AG04450 (cell line): ENCODE measurements at regions not wholly inside any gene's neighbourhood (a gene's known extent, or its start where the extent isn't known, plus 50 kb on each side); places are given as distances from the start of the nearest gene placed in this dataset.

ENCODE experiments used
- CTCF ChIA-PET: fragments of 300-600, 350-600 bp; formaldehyde crosslinking; extraction: SDS; loops from one replicate; lab custom pipeline; 2022; ENCODE audit warnings: antibody characterized with exemption, inconsistent platforms; lab: Charles Lee
- POLR2A ChIA-PET: fragments of 350-600 bp; formaldehyde crosslinking; extraction: SDS; loops from one replicate; lab custom pipeline; 2021; ENCODE audit warnings: antibody characterized with exemption, inconsistent platforms; lab: Yijun Ruan, JAX
- DNase-seq: peaks from one replicate; pipeline ENCODE4 v3.0.0-alpha.2; 2011; ENCODE audit warnings: low read depth, low spot score
- H3K27ac ChIP-seq: one replicate; pipeline ENCODE4 v1.5.1; 2012; ENCODE audit warnings: low read depth, low read length, control low read depth
- H3K27me3 ChIP-seq: one replicate; pipeline ENCODE4 v1.6.0; 2012; ENCODE audit warnings: low read length; ENCODE audit not compliant: control insufficient read depth, insufficient read depth
- H3K4me3 ChIP-seq: 2 replicates; pipeline ENCODE4 v1.5.1; 2011; ENCODE audit warnings: mild to moderate bottlenecking, low read depth, low read length, control low read depth
- H3K9me3 ChIP-seq: 2 replicates; pipeline ENCODE4 v1.5.1; 2012; ENCODE audit warnings: low read length; ENCODE audit not compliant: control insufficient read depth, insufficient read depth
- CTCF ChIP-seq: IDR thresholded peaks from 2 replicates; pipeline ENCODE4 v1.5.1; 2011; ENCODE audit warnings: low read depth, low read length, control low read depth, inconsistent platforms

GRCh38 chr15:35667908-35668307, 121.9 kb upstream of the DPH6 start:
- Histone ChIP-seq H3K4me3 (no peak overlapping the region), H3K27ac (no peak overlapping the region), H3K9me3 (no peaks in the 10 kb centered on the region), H3K27me3 (no peaks in the 10 kb centered on the region)
- CTCF ChIA-PET = no interaction called here
- POLR2A ChIA-PET = no interaction called here
- no peak for DNase-seq
- no peak for TF ChIP-seq CTCF

- Histone ChIP-seq H3K9me3 (no peaks in the 10 kb centered on the region), H3K27ac (no peak overlapping the region), H3K27me3 (no peaks in the 10 kb centered on the region), H3K4me3 (no peak overlapping the region)
- ChIA-PET POLR2A (no interaction called here), CTCF (no interaction called here)
- DNase-seq = no peak
- no peak for TF ChIP-seq CTCF
Observed at GRCh38 chr15:35669021-35669420, 123.1 kb upstream of the DPH6 start.

DNA sequence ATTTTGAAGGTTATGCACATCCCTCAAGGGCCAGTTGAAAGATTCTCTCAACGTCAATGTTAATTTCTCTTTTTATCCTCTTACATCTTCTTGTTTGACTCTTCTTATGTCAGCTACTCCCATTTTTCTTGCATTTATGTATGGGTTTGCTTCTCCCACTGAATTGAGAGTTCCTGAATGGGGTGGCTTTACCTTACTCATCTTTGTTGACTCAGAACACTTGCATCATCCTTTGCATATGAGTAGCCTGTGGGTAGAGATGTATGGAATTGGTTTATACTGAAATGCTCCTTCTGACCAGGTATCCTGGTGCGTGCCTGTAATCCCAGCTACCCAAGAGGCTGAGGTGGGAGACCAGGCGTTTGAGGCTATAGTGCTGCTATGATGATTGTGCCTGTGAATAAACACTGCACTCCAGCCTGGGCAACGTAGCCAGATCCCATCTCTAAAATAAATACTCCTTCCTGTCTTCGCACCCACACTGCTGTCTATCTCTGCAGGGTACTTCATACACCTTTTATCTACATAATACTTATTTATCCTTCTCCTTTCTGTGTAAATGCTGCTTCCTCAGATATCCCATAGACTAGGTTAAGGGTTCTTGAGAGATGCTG, 123.6 kb upstream of the DPH6 start:
- Histone ChIP-seq H3K4me3 (no peak overlapping the region), H3K27me3 (no peaks in the 10 kb centered on the region), H3K27ac (no peak overlapping the region), H3K9me3 (no peaks in the 10 kb centered on the region)
- ChIA-PET CTCF (no interaction called here), POLR2A (no interaction called here)
- DNase-seq = no peak
- TF ChIP-seq CTCF = no peak

DNA sequence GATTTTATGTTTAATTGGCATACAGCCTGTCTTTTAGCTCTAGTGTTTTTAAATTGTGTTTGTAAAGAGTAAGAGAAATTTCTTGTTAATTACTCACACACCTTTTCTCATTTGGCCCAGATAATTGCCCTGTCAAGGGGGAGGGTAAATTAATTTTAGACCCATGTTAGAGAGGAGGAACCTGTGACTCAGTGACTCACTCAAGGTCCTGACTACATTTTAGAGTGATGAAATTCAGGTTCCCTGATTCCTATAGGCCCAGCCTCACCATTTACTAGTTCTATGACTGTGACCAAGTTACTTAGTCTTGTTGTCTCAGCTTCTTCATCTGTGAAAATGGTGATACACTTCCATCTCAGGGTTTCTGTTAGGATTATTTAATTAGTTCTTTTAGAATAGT, 125.2 kb upstream of the DPH6 start:
- H3K9me3 ChIP-seq = no peaks in the 10 kb centered on the region
- H3K4me3 ChIP-seq = no peak overlapping the region
- POLR2A ChIA-PET = no interaction called here
- CTCF ChIA-PET = no interaction called here
- no peaks in the 10 kb centered on the region for H3K27me3 ChIP-seq
- no peak for DNase-seq
- TF ChIP-seq CTCF = no peak
- no peak overlapping the region for H3K27ac ChIP-seq

DNA sequence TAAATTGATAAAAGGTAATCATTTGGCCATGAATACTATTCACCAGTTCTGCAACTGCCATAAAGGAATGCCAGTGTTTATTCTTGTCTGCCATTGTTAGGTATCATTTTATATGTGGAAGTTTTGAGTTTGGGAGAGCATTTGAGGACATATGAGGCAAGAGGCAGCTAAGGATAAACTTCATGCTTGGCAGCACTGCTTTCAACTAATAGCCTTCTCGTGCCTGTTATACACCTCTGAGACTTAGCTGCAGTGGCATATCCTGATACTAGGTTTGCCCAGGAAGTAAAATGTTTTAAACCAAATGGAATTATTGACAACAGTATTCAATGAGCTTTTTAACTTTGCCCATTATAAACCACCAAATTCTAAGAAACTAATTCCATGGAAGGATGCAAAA, 126.0 kb upstream of the DPH6 start:
- TF ChIP-seq CTCF = no peak
- Histone ChIP-seq H3K9me3 (no peaks in the 10 kb centered on the region), H3K27ac (no peak overlapping the region), H3K4me3 (no peak overlapping the region), H3K27me3 (no peaks in the 10 kb centered on the region)
- no peak for DNase-seq
- CTCF ChIA-PET = interaction anchor here (1.4 to 1.8 kb wide), 2 partner anchors 79 to 228 kb away, joined by 3 to 8 read pairs; no protein-coding TSS in a partner anchor
- POLR2A ChIA-PET = no interaction called here
